ENCODE measurements at regions not wholly inside any gene's neighbourhood (a gene's known extent, or its start where the extent isn't known, plus 50 kb on each side); places are given as distances from the start of the nearest gene placed in this dataset.

- TF ChIP-seq JUND (IDR thresholded peaks at IDR 0.05) (no peak), GABPA (IDR thresholded peaks at IDR 0.05 in 1 of 2, conservative IDR thresholded peaks at IDR 0.05 in 1 of 2) (no peak), RXRA (IDR thresholded peaks at IDR 0.05) (no peak), MAX (IDR thresholded peaks at IDR 0.05) (no peak), ATF3 (IDR thresholded peaks at IDR 0.05) (no peak), NR2F2 (IDR thresholded peaks at IDR 0.05) (no peak), FOXA1 (IDR thresholded peaks at IDR 0.05) (no peak), YY1 (IDR thresholded peaks at IDR 0.05) (no peak), TAF1 (conservative IDR thresholded peaks at IDR 0.05) (no peak), ZBTB33 (IDR thresholded peaks at IDR 0.05) (no peak), EGR1 (IDR thresholded peaks at IDR 0.05; ENCODE audit: low read depth in 2 of 2) (no peak), SP1 (IDR thresholded peaks at IDR 0.05) (no peak), CTCF (IDR thresholded peaks at IDR 0.05; ENCODE audit: low read depth, low read length, missing input control) (no peak), REST (IDR thresholded peaks at IDR 0.05) (no peak), FOXA2 (IDR thresholded peaks at IDR 0.05) (no peak), HNF4G (IDR thresholded peaks at IDR 0.05) (no peak), HNF4A (conservative IDR thresholded peaks at IDR 0.05) (no peak), RAD21 (IDR thresholded peaks at IDR 0.05) (no peak)
- Histone ChIP-seq H3K36me3 (ENCODE audit: control insufficient read depth in 4 of 4, insufficient read depth in 3 of 4, low read depth in 1 of 4, low read length in 3 of 4) (no peaks in the 10 kb centered on the region), H3K27ac (ENCODE audit: low read depth in 1 of 2, low read length in 2 of 2) (no peak overlapping the region), H3K9ac (ENCODE audit: low read depth in 1 of 2, low read length in 2 of 2) (no peak overlapping the region), H3K4me1 (ENCODE audit: control insufficient read depth in 4 of 4, insufficient read depth in 4 of 4, low read length in 3 of 4) (no peaks in the 10 kb centered on the region), H3K4me3 (ENCODE audit: low read depth in 1 of 3, low read length in 3 of 3) (no peak overlapping the region), H3K27me3 (ENCODE audit: control insufficient read depth in 4 of 4, insufficient read depth in 4 of 4, low read length in 3 of 4) (peaks cover 0 to 2% (median 0%) of the 10 kb centered on the region in 4 donors), H3K9me3 (ENCODE audit: control insufficient read depth in 4 of 4, low read length in 3 of 4) (no peaks in the 10 kb centered on the region)
- 91% methylated on average over 4 of the region's 4 CpGs for WGBS
- no peak for DNase-seq (ENCODE audit: low spot score)
Measured at GRCh38 chr5:135138116-135138850, 104.3 kb upstream of the PITX1 start.

Measured in liver (tissue), 8 donors.